ENCODE measurements at regions not wholly inside any gene's neighbourhood (a gene's known extent, or its start where the extent isn't known, plus 50 kb on each side); places are given as distances from the start of the nearest gene placed in this dataset.

DNA sequence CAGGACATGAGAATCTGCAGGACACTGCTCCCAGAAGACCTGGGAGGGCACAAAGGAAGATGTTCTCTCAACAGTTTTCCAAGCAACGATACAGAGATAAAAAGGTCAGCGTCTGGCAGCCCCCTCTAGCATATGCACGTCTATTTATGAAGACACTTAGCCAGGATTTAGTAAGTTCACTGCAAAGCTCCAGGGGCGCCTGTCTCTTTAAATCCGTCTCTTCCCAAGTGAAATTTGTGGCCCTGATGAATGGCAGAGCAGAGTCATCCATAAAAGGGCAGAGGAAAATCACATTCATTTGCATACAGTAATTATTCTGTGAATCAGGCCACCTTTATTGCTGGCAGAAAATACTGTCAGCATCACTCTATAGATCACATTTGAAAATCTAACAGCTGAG lies 390.9 kb upstream of the SMIM21 start:
- TF ChIP-seq, protein P1, sequence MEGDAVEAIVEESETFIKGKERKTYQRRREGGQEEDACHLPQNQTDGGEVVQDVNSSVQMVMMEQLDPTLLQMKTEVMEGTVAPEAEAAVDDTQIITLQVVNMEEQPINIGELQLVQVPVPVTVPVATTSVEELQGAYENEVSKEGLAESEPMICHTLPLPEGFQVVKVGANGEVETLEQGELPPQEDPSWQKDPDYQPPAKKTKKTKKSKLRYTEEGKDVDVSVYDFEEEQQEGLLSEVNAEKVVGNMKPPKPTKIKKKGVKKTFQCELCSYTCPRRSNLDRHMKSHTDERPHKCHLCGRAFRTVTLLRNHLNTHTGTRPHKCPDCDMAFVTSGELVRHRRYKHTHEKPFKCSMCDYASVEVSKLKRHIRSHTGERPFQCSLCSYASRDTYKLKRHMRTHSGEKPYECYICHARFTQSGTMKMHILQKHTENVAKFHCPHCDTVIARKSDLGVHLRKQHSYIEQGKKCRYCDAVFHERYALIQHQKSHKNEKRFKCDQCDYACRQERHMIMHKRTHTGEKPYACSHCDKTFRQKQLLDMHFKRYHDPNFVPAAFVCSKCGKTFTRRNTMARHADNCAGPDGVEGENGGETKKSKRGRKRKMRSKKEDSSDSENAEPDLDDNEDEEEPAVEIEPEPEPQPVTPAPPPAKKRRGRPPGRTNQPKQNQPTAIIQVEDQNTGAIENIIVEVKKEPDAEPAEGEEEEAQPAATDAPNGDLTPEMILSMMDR (IDR thresholded peaks at IDR 0.05), result no peak
- no peak for TF ChIP-seq POLR2A (IDR thresholded peaks at IDR 0.05)
